HG03432 (cell line): ENCODE measurements at regions not wholly inside any gene's neighbourhood (a gene's known extent, or its start where the extent isn't known, plus 50 kb on each side); places are given as distances from the start of the nearest gene placed in this dataset.
A peak's percentile ranks its signal among the peaks of the same experiment; 100 is the strongest.
"Not testable (repeated sequence)": the region's sequence is repeated elsewhere in the genome, so short reads cannot be mapped to it uniquely, and the experiment has no call there.

Experiments
- ATAC-seq: cut with Tn5 transposase; IDR thresholded peaks from one replicate; pipeline ENCODE4 v1.9.1; 2021; ENCODE audit warnings: mild to moderate bottlenecking, moderate library complexity; ENCODE audit not compliant: unreplicated experiment

GRCh38 chr1:81304187-81304586, 496.5 kb upstream of the ADGRL2 start:
- ATAC-seq: no peak

- no peak for ATAC-seq
Measured at GRCh38 chr1:81299892-81300291, 500.8 kb upstream of the ADGRL2 start.

- ATAC-seq: no peak
Measured at GRCh38 chr1:81298266-81298665, 502.5 kb upstream of the ADGRL2 start.

- ATAC-seq: no peak
Measured at GRCh38 chr1:81296601-81297000, 504.1 kb upstream of the ADGRL2 start.

GRCh38 chr1:81290326-81290725, 510.4 kb upstream of the ADGRL2 start:
- ATAC-seq: no peak

GRCh38 chr1:81288689-81289088, 512.0 kb upstream of the ADGRL2 start:
- no peak for ATAC-seq

GRCh38 chr1:81287411-81288080, 513.2 kb upstream of the ADGRL2 start:
- ATAC-seq: no peak

- no peak for ATAC-seq
Measured at GRCh38 chr1:81270051-81270450, 530.7 kb upstream of the ADGRL2 start.

GRCh38 chr1:81264976-81265375, 535.8 kb upstream of the ADGRL2 start:
- ATAC-seq: no peak

- ATAC-seq: no peak
Measured at GRCh38 chr1:81259625-81260411, 540.9 kb upstream of the ADGRL2 start.

GRCh38 chr1:81254560-81254959, 546.2 kb upstream of the ADGRL2 start:
- no peak for ATAC-seq

- ATAC-seq: no peak
Measured at GRCh38 chr1:81254068-81254467, 546.7 kb upstream of the ADGRL2 start.

- ATAC-seq: no peak
Measured at GRCh38 chr1:81252471-81253151, 548.1 kb upstream of the ADGRL2 start.

GRCh38 chr1:81250825-81251224, 549.9 kb upstream of the ADGRL2 start:
- not testable (repeated sequence) for ATAC-seq

- not testable (repeated sequence) for ATAC-seq
Measured at GRCh38 chr1:81245084-81245715, 555.5 kb upstream of the ADGRL2 start.

GRCh38 chr1:81244612-81245011, 556.1 kb upstream of the ADGRL2 start:
- not testable (repeated sequence) for ATAC-seq

GRCh38 chr1:81242103-81242502, 558.6 kb upstream of the ADGRL2 start:
- no peak for ATAC-seq

- ATAC-seq: peak; percentile 5
Measured at GRCh38 chr1:81238129-81238528, 562.6 kb upstream of the ADGRL2 start.

GRCh38 chr1:81237473-81238089, 563.2 kb upstream of the ADGRL2 start:
- ATAC-seq: peak; percentile 43

GRCh38 chr1:81234237-81234636, 566.5 kb upstream of the ADGRL2 start:
- no peak for ATAC-seq

GRCh38 chr1:81233591-81233990, 567.1 kb upstream of the ADGRL2 start:
- no peak for ATAC-seq
